ENCODE measurements at regions not wholly inside any gene's neighbourhood (a gene's known extent, or its start where the extent isn't known, plus 50 kb on each side); places are given as distances from the start of the nearest gene placed in this dataset.

GRCh38 chrX:5305452-5305851 is 923.2 kb downstream of the NLGN4X start:
- TF ChIP-seq MAX (IDR thresholded peaks at IDR 0.05; ENCODE audit: insufficient read depth, insufficient read length), result no peak
- TF ChIP-seq, protein P1, sequence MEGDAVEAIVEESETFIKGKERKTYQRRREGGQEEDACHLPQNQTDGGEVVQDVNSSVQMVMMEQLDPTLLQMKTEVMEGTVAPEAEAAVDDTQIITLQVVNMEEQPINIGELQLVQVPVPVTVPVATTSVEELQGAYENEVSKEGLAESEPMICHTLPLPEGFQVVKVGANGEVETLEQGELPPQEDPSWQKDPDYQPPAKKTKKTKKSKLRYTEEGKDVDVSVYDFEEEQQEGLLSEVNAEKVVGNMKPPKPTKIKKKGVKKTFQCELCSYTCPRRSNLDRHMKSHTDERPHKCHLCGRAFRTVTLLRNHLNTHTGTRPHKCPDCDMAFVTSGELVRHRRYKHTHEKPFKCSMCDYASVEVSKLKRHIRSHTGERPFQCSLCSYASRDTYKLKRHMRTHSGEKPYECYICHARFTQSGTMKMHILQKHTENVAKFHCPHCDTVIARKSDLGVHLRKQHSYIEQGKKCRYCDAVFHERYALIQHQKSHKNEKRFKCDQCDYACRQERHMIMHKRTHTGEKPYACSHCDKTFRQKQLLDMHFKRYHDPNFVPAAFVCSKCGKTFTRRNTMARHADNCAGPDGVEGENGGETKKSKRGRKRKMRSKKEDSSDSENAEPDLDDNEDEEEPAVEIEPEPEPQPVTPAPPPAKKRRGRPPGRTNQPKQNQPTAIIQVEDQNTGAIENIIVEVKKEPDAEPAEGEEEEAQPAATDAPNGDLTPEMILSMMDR (IDR thresholded peaks at IDR 0.05; ENCODE audit: extremely low read depth in 1 of 2, insufficient read depth in 1 of 2, low read depth in 1 of 2, low read length in 2 of 2), result no peak
- TF ChIP-seq EZH2 (IDR thresholded peaks at IDR 0.05; ENCODE audit: borderline replicate concordance, low read depth, low read length, severe bottlenecking), result no peak
- no peak for TF ChIP-seq POLR2A (IDR thresholded peaks at IDR 0.05; ENCODE audit: low read depth, low read length)
- no peak for TF ChIP-seq GATA2 (IDR thresholded peaks at IDR 0.05; ENCODE audit: insufficient read depth, insufficient read length, low read depth, low read length)
